Uterus (tissue), 3 donors: ENCODE measurements at regions not wholly inside any gene's neighbourhood (a gene's known extent, or its start where the extent isn't known, plus 50 kb on each side); places are given as distances from the start of the nearest gene placed in this dataset.

Source experiments
- DNase-seq, 2 donors: peaks; one replicate each; pipeline ENCODE4 v3.0.0-alpha.2; 2019 to 2020
- H3K27ac ChIP-seq, 2 donors: fragments of 200-600 bp; sonication (generic); 1 replicate in 1 of 2; 2 replicates in 1 of 2; pipeline ENCODE4 v1.5.1; 2016 to 2018
- H3K27me3 ChIP-seq, 2 donors: fragments of 200-600 bp; sonication (generic); one replicate each; pipeline ENCODE4 v1.5.1; 2018 to 2019; ENCODE audit warnings: control low read depth in 1 of 2
- H3K36me3 ChIP-seq, 2 donors: fragments of 200-600 bp; sonication (generic); one replicate each; pipeline ENCODE4 v1.5.1; 2019; ENCODE audit warnings: control low read depth in 1 of 2
- H3K4me1 ChIP-seq, 2 donors: fragments of 200-600 bp; sonication (generic); one replicate each; pipeline ENCODE4 v1.5.1; 2018 to 2019; ENCODE audit warnings: control low read depth in 1 of 2
- H3K4me3 ChIP-seq, 2 donors: fragments of 200-600 bp; sonication (generic); 1 replicate in 1 of 2; 2 replicates in 1 of 2; pipeline ENCODE4 v1.5.1; 2018 to 2019; ENCODE audit warnings: mild to moderate bottlenecking in 1 of 2
- H3K9me3 ChIP-seq, 2 donors: fragments of 200-600 bp; sonication (generic); one replicate each; pipeline ENCODE4 v1.5.1; 2019; ENCODE audit warnings: control low read depth in 1 of 2
- CTCF ChIP-seq, 4 experiments: fragments of 200-600 bp in 2 of 4; fragments of 450-650 bp in 2 of 4; sonication (generic) in 2 of 4; IDR thresholded peaks; one replicate each; pipeline ENCODE4 v1.5.1; 2016 to 2019; ENCODE audit warnings: antibody characterized with exemption in 4 of 4, mild to moderate bottlenecking in 2 of 4, moderate library complexity in 1 of 4
- POLR2A ChIP-seq, 2 donors: fragments of 450-650 bp; IDR thresholded peaks; one replicate each; pipeline ENCODE4 v1.6.1; 2016; ENCODE audit warnings: antibody characterized with exemption in 2 of 2, mild to moderate bottlenecking in 1 of 2, moderate library complexity in 1 of 2
- intact Hi-C: fragments of 100-400 bp; cut with DNase I; formaldehyde crosslinking; loops from one replicate; pipeline ENCODE4 v1.15.1; 2023; ENCODE audit warnings: low total_unique reads
- donor health status: DM: yes; HTN: yes; CAD: no.

GRCh38 chr1:229127301-229127700 is 143.6 kb upstream of the RAB4A start:
- H3K27ac ChIP-seq: no peak overlapping the region
- H3K4me1 ChIP-seq: no peaks in the 10 kb centered on the region
- intact Hi-C loops: no loop called here
- no peak for DNase-seq
- H3K4me3 ChIP-seq: no peak overlapping the region
- TF ChIP-seq POLR2A (IDR thresholded peaks at IDR 0.05) (no peak), CTCF (IDR thresholded peaks at IDR 0.05) (no peak)
- H3K36me3 ChIP-seq: no peaks in the 10 kb centered on the region
- H3K9me3 ChIP-seq: no peaks in the 10 kb centered on the region
- H3K27me3 ChIP-seq: no peaks in the 10 kb centered on the region

GRCh38 chr1:229128066-229128608 is 142.8 kb upstream of the RAB4A start:
- H3K4me1 ChIP-seq: no peaks in the 10 kb centered on the region
- no peak for DNase-seq
- H3K27ac ChIP-seq: no peak overlapping the region
- no peaks in the 10 kb centered on the region for H3K36me3 ChIP-seq
- H3K9me3 ChIP-seq: no peaks in the 10 kb centered on the region
- H3K4me3 ChIP-seq: no peak overlapping the region
- TF ChIP-seq CTCF (IDR thresholded peaks at IDR 0.05): no peak
- TF ChIP-seq POLR2A (IDR thresholded peaks at IDR 0.05): no peak
- intact Hi-C loops: no loop called here
- no peaks in the 10 kb centered on the region for H3K27me3 ChIP-seq

- no peaks in the 10 kb centered on the region for H3K27me3 ChIP-seq
- intact Hi-C loops: no loop called here
- no peaks in the 10 kb centered on the region for H3K9me3 ChIP-seq
- H3K36me3 ChIP-seq: no peaks in the 10 kb centered on the region
- H3K4me3 ChIP-seq: no peak overlapping the region
- TF ChIP-seq POLR2A (IDR thresholded peaks at IDR 0.05) (no peak), CTCF (IDR thresholded peaks at IDR 0.05) (no peak)
- no peaks in the 10 kb centered on the region for H3K4me1 ChIP-seq
- H3K27ac ChIP-seq: no peak overlapping the region
- DNase-seq: no peak
These were observed 141.4 kb upstream of the RAB4A start for GRCh38 chr1:229129301-229130027.

GRCh38 chr1:229130028-229130668 is 140.8 kb upstream of the RAB4A start:
- no peaks in the 10 kb centered on the region for H3K36me3 ChIP-seq
- no peaks in the 10 kb centered on the region for H3K4me1 ChIP-seq
- H3K27me3 ChIP-seq: no peaks in the 10 kb centered on the region
- H3K4me3 ChIP-seq: no peak overlapping the region
- no peaks in the 10 kb centered on the region for H3K9me3 ChIP-seq
- intact Hi-C loops: no loop called here
- H3K27ac ChIP-seq: no peak overlapping the region
- TF ChIP-seq POLR2A (IDR thresholded peaks at IDR 0.05): no peak
- no peak for DNase-seq

GRCh38 chr1:229131243-229132105 is 139.4 kb upstream of the RAB4A start:
- H3K9me3 ChIP-seq: no peaks in the 10 kb centered on the region
- H3K27me3 ChIP-seq: no peaks in the 10 kb centered on the region
- no peak overlapping the region for H3K27ac ChIP-seq
- H3K4me3 ChIP-seq: no peak overlapping the region
- H3K36me3 ChIP-seq: no peaks in the 10 kb centered on the region
- H3K4me1 ChIP-seq: no peaks in the 10 kb centered on the region
- no peak for TF ChIP-seq POLR2A (IDR thresholded peaks at IDR 0.05)
- no peak for TF ChIP-seq CTCF (IDR thresholded peaks at IDR 0.05)
- intact Hi-C loops: no loop called here
- DNase-seq: no peak
